ENCODE measurements at regions not wholly inside any gene's neighbourhood (a gene's known extent, or its start where the extent isn't known, plus 50 kb on each side); places are given as distances from the start of the nearest gene placed in this dataset.

- no peak for DNase-seq (ENCODE audit: low spot score)
These were observed 552.1 kb downstream of the DCDC2C start for GRCh38 chr2:4255491-4255890.

- DNase-seq (ENCODE audit: low spot score) = no peak
These were observed 553.0 kb downstream of the DCDC2C start for GRCh38 chr2:4256351-4256750.

- DNase-seq (ENCODE audit: low spot score) = no peak
These were observed 555.2 kb downstream of the DCDC2C start for GRCh38 chr2:4258563-4258962.

- no peak for DNase-seq (ENCODE audit: low spot score)
These were observed 562.6 kb downstream of the DCDC2C start for GRCh38 chr2:4265936-4266335.

DNA sequence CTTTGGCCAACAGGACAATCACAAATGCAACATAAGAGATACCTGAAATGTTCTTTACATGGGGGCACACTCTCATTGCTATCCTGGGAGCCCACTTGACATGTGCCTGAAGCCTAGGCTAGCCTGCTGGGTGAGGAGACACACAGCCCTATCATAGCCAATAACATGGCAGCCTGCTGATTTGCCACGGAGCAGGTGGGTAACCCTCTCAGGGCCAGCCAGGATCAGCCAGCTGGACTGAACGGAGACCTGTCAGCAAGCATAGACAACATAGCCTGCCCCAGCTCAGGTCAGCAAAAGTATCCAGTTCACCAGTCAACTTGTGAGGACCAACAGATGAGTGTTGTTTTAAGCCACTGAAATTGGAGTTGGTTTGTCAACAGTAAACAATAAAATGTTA, 566.5 kb downstream of the DCDC2C start:
- DNase-seq (ENCODE audit: low spot score) = no peak

GRCh38 chr2:4272261-4272858, 569.0 kb downstream of the DCDC2C start:
- no peak for DNase-seq (ENCODE audit: low spot score)

GRCh38 chr2:4278392-4278791, 575.0 kb downstream of the DCDC2C start:
- DNase-seq (ENCODE audit: low spot score) = no peak

DNA sequence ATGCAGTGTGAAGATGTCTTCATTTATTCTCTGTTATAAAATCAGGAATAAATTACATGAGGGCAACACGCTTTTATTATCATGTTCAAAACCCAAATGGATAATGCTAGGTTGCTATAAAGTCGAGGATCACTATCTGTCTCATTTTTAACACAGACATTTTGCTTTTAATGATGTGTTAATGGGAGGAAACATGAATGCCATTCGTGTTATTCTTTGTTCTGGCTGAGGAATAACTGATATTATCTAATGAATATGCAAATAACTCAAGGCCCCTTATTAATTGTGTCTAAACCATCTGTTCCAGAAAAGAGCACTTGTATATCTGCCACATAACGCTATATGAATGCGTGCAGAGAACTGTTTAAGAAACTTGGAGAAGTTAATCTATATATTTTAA, 576.1 kb downstream of the DCDC2C start:
- DNase-seq (ENCODE audit: low spot score) = no peak

DNA sequence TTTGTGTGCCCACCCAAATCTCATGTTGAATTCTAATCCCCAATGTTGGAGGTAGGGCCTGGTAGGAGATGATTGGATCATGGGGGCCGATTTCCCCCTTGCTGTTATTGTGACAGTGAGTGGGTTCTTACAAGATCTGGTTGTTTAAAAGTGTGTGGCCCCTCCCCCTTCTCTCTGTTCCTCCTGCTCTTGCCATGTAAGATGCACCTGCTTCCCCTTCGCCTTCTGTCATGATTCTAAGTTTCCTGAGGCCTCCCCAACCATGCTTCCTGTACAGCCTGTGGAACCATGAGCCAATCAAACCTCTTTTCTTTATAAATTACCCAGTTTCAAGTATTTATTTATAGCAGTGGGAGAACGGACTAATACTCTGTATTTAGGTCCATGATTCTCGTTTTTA, 588.1 kb downstream of the DCDC2C start:
- no peak for DNase-seq (ENCODE audit: low spot score)

DNA sequence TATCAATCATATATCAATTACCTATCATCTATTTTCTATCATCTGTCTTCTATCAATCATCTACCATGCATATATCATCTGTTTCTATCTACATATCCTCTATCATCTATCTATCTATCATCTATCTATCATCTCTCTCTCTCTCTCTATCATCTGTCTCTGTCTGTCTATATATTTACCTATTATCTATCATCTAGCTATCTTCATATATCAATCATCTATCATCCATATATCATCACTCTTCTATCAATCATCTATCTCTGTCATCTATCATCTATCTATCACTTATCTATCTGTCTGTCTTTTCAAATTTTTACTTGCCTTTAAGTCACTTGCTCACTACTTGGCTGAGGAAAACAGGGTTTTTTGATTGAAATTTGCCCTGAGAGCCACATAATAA, 592.3 kb downstream of the DCDC2C start:
- DNase-seq (ENCODE audit: low spot score) = no peak

GRCh38 chr2:4300616-4301015, 597.2 kb downstream of the DCDC2C start:
- DNase-seq (ENCODE audit: low spot score) = no peak

- DNase-seq (ENCODE audit: low spot score) = no peak
These were observed 621.2 kb downstream of the DCDC2C start for GRCh38 chr2:4324531-4324930.

GRCh38 chr2:4336864-4337263, 633.5 kb downstream of the DCDC2C start:
- no peak for DNase-seq (ENCODE audit: low spot score)

DNA sequence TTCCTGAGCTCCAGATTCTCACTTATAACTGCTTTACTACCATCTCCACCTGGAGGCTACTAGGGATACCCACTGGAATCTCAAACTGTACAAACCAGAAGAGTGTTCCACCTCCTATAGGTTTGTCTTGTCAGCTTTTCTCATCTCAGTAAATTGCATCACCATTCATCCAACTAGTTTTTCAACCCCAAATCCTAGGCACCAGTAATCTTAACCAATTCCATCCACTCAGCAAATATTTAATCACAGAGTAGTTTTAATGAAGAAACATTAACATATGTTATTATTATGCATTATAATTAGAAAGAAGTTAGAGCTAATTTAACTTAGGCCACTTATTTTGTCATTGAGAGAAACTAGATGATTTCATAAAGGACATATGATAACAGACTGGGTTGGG, 635.0 kb downstream of the DCDC2C start:
- DNase-seq (ENCODE audit: low spot score) = no peak

DNA sequence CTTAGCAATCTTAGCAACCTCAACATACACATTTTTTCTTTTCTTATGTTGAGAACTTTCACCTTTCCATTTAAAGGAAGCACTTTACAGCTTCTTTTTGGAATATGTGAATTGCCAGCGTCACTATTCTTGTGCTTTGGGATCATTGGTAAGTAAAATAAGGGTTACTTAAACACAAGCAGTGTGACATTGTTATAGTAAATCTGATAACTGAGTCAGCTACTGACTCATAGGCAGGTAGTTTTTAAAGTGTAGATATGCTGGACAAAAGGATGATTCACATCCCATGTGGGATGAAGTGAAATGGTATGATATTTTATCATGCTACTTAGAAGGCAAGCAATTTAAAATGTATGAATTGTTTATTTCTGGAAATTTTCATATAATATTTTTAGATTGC, 637.2 kb downstream of the DCDC2C start:
- no peak for DNase-seq (ENCODE audit: low spot score)

- DNase-seq (ENCODE audit: low spot score) = no peak
These were observed 643.3 kb downstream of the DCDC2C start for GRCh38 chr2:4346628-4347027.

GRCh38 chr2:4353668-4354067, 650.3 kb downstream of the DCDC2C start:
- DNase-seq (ENCODE audit: low spot score) = no peak

DNA sequence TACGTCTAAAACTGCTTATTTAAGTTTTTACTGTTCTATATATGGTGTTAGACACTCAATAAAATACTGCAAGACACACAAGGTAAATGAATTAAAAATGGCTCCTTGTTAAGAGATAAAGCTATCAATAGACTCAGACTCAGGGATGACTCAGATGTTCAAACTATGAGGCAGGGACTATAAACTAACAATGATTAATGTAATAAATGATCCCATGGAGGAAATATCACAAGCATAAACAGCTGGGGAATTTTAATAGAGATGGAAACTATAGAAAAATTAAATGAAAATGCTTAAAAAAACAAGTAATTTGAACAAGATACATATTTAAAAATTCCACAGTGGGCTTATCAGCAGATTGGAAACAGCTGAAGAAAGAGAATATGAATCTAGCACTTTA, 650.8 kb downstream of the DCDC2C start:
- no peak for DNase-seq (ENCODE audit: low spot score)

GRCh38 chr2:4354678-4355077, 651.3 kb downstream of the DCDC2C start:
- DNase-seq (ENCODE audit: low spot score) = peak; percentile 7

DNA sequence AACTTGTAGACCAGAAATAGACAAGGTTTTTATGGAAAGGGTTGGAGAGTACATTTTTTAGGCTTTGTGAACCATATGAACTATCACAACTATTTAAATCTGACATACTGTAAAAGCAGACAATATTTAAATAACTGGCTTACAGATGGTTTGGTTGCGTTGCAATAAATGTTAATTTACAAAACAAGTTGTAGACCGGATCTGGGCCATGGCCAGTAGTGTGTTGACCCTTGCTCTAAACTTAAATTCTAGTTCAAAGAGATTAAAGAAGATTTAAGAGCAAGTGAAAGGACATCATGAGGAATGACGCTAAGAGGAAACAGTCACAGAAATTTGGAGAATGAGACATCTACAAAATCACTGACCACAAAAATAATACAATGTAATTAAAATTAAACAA, 652.7 kb downstream of the DCDC2C start:
- no peak for DNase-seq (ENCODE audit: low spot score)

DNA sequence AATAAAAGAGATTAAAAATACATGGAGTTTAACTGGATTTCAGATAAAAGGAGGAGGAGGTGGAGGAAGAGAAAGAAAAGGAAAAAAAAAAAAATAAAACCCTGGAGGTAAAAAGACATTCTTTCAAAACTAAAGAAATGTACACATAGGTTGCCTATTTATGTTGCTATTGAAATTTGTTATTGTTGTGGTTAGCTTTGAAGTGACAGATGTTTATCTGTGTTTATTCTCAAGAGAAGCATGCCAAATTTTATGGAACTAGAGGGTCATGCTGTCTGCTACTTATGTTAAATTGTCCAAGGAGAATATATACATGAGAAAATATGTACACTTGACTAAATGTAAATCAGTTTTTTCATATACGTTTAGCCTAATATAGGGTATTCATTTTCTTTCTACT, 653.2 kb downstream of the DCDC2C start:
- DNase-seq (ENCODE audit: low spot score) = no peak

DNA sequence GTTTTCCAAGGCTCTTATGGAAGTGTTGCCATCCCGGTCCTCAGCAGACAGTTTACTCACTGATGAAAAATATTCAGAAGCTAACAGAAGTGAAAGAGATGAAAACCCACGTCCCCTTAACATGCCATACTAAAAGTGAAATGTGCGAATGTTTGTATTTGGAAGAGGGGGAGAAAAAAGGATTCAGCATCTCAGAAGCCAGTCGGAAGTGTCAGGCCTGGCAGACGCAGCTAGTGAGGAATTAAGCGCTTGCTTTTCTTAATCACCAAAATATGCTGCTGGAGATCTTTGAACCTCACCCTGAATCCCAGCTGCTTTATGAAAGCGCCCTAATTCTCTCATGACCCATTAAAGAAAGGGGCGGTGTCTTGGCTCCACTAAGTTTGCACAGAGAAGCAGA, 653.7 kb downstream of the DCDC2C start:
- no peak for DNase-seq (ENCODE audit: low spot score)

DNA sequence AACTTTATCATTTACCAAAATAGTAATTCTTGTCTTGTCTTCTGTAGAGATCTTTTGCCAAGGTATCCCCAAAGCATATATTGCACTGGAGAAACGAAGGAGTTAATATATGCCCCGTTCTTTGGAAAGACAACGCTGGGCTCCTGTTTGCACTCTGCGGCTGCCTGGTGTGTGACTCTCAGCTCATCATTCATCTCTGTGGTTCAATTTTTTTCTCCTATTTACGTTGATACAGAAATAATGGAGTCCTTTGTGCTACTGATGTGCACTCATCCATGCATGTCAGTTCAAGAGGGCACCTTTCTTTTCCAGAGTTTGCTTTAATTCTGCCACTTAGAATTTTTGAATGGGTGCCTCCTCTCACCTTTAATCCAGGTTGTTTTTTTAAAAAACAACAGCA, 655.5 kb downstream of the DCDC2C start:
- DNase-seq (ENCODE audit: low spot score) = no peak

GRCh38 chr2:4368907-4369306, 665.5 kb downstream of the DCDC2C start:
- DNase-seq (ENCODE audit: low spot score) = no peak

Measured in pons (tissue), 1 donor.